ENCODE measurements at regions not wholly inside any gene's neighbourhood (a gene's known extent, or its start where the extent isn't known, plus 50 kb on each side); places are given as distances from the start of the nearest gene placed in this dataset.

DNA sequence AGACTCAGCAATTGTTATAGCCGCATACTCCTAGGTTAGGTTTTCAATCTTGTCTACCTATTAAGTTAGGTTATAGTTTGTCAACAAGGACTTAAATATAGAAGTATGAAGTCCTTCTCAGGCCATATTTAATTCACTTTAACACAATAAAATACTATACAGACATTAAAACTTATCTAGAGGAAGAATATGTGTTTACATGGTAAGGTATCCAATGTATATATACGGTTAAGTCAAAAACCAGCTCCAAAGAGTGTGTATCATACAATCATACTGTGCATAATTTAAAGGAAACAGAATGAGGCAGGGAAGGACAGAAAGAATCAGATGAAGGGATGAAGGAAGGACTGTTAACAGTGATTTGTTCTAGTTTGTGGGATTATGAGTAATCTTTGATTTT is 79.5 kb upstream of the LANCL2 start:
- TF ChIP-seq, protein P1, sequence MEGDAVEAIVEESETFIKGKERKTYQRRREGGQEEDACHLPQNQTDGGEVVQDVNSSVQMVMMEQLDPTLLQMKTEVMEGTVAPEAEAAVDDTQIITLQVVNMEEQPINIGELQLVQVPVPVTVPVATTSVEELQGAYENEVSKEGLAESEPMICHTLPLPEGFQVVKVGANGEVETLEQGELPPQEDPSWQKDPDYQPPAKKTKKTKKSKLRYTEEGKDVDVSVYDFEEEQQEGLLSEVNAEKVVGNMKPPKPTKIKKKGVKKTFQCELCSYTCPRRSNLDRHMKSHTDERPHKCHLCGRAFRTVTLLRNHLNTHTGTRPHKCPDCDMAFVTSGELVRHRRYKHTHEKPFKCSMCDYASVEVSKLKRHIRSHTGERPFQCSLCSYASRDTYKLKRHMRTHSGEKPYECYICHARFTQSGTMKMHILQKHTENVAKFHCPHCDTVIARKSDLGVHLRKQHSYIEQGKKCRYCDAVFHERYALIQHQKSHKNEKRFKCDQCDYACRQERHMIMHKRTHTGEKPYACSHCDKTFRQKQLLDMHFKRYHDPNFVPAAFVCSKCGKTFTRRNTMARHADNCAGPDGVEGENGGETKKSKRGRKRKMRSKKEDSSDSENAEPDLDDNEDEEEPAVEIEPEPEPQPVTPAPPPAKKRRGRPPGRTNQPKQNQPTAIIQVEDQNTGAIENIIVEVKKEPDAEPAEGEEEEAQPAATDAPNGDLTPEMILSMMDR (IDR thresholded peaks at IDR 0.05), result no peak
- Mint-ChIP-seq H3K27me3 (ENCODE audit: unreplicated experiment) (peaks cover 61% of the 10 kb centered on the region), H3K4me3 (ENCODE audit: unreplicated experiment) (no peak overlapping the region), H3K9me3 (ENCODE audit: unreplicated experiment) (no peaks in the 10 kb centered on the region), H3K36me3 (ENCODE audit: unreplicated experiment) (no peaks in the 10 kb centered on the region), H3K4me1 (ENCODE audit: unreplicated experiment) (no peaks in the 10 kb centered on the region), H3K27ac (ENCODE audit: unreplicated experiment) (no peak overlapping the region)
- DNase-seq (ENCODE audit: extremely low spot score, unreplicated experiment), result no peak

DNA sequence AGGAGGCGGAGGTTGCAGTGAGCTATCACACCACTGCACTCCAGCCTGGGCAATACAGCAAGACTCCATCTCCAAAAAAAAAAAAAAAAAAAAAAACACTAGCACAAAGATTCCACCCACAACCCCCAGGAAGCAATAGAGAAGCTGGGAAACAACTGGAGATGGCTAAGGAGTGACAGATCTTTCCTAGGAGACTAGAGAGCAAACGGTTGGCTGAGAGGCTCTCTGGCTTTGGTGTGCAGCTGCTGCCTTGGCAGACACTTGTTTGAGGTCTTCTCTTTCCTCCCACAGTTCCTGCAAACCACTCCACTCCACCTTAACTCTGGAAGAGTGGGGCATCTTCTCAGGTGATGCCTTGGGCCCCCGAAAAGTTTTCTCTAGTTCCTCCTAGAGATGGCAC is 78.5 kb upstream of the LANCL2 start:
- Mint-ChIP-seq H3K4me3 (ENCODE audit: unreplicated experiment) (no peak overlapping the region), H3K36me3 (ENCODE audit: unreplicated experiment) (no peaks in the 10 kb centered on the region), H3K9me3 (ENCODE audit: unreplicated experiment) (no peaks in the 10 kb centered on the region), H3K27me3 (ENCODE audit: unreplicated experiment) (peaks cover 68% of the 10 kb centered on the region), H3K4me1 (ENCODE audit: unreplicated experiment) (no peaks in the 10 kb centered on the region), H3K27ac (ENCODE audit: unreplicated experiment) (no peak overlapping the region)
- TF ChIP-seq, protein P1 (IDR thresholded peaks at IDR 0.05), result no peak
- DNase-seq (ENCODE audit: extremely low spot score, unreplicated experiment), result no peak

DNA sequence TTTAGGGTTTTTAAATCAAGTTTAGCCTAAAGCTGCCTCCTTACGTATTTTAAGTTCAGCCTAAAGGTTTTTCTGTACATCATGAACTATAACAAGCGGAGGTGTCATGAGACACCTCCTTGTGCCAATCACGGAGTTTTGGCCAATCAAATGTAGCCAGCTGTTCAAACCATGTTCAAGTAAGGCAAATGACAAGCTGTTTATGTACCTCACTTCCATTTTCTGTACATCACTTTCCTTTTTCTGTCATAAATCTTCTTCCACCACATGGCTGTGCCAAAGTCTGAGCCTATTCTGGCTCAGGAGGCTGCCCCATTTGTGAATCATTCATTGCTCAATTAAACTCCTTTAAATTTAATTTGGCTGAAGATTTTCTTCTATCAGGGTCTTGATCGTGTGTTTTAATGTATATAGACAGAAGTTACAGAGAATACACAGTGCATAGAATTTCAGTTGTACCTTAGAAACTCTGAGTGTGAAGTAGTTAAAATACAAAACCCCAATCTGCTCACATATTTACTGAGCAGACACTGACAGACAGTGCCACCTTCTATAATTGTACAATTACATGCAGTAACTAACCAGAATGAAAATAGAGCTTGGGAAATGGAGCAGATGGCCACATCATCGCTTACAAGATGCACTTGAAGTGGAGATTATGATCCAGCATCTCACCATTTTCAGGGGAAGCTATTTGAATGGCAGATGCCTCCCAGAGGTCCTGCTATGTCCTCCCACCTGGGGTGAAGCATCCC is 76.9 kb upstream of the LANCL2 start:
- TF ChIP-seq, protein P1 (IDR thresholded peaks at IDR 0.05), result no peak
- Mint-ChIP-seq H3K27ac (ENCODE audit: unreplicated experiment) (no peak overlapping the region), H3K9me3 (ENCODE audit: unreplicated experiment) (no peaks in the 10 kb centered on the region), H3K4me3 (ENCODE audit: unreplicated experiment) (no peak overlapping the region), H3K27me3 (ENCODE audit: unreplicated experiment) (peaks cover 84% of the 10 kb centered on the region), H3K36me3 (ENCODE audit: unreplicated experiment) (no peaks in the 10 kb centered on the region), H3K4me1 (ENCODE audit: unreplicated experiment) (no peaks in the 10 kb centered on the region)
- no peak for DNase-seq (ENCODE audit: extremely low spot score, unreplicated experiment)

DNA sequence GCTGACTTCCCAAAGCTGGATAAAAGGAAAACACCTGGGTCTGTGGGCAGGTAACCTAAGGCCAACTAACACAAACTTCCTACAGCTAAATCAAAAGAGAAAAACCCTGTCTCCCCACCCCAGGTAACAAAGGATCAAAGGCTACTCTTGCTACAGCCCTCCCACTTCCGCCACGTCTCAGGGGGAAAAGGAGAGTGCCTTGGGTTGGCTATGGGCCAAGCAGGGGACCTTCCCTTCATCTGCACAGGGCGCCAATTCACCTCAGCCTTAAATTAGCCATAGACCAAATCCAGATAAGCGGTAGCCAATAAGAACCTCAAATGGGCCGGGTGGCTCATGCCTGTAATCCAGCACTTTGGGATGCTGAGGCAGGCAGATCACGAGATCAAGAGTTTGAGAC is 69.1 kb upstream of the LANCL2 start:
- Mint-ChIP-seq H3K4me1 (ENCODE audit: unreplicated experiment) (no peaks in the 10 kb centered on the region), H3K27ac (ENCODE audit: unreplicated experiment) (no peak overlapping the region), H3K36me3 (ENCODE audit: unreplicated experiment) (no peaks in the 10 kb centered on the region), H3K4me3 (ENCODE audit: unreplicated experiment) (no peak overlapping the region), H3K27me3 (ENCODE audit: unreplicated experiment) (peaks cover 64% of the 10 kb centered on the region), H3K9me3 (ENCODE audit: unreplicated experiment) (no peaks in the 10 kb centered on the region)
- TF ChIP-seq, protein P1 (IDR thresholded peaks at IDR 0.05), result no peak
- no peak for DNase-seq (ENCODE audit: extremely low spot score, unreplicated experiment)

DNA sequence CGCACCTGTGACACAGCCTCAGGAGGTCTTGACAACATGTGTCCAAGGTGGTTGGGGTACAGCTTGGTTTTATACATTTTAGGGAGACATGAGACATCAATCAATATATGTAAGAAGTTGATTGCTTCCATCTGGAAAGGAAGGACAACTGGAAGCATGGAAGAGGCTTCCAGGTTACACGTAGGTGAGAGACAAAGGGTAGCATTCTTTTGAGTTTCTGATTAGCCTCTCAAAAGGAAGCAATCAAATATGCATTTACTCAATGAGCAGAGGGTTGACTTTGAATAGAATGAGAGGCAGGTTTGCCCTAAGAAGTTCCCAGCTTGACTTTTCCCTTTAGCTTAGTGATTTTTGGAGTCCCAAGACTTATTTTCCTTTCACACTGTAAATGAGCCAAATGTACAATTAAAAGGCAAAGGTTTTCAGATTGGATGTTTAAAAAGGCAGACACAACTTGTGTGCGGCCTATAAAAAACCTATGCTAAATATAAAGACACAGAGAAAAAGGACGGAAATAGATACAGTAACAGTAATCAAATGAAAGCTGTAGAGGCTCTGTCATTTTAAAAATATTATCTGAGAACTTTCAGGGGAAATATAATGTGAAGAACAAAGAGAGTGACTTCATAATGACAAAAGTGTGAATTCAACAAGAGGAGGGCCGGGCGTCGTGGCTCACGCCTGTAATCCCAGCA is 65.7 kb upstream of the LANCL2 start:
- Mint-ChIP-seq H3K4me1 (ENCODE audit: unreplicated experiment) (no peaks in the 10 kb centered on the region), H3K27ac (ENCODE audit: unreplicated experiment) (no peak overlapping the region), H3K27me3 (ENCODE audit: unreplicated experiment) (peaks cover 58% of the 10 kb centered on the region), H3K4me3 (ENCODE audit: unreplicated experiment) (no peak overlapping the region), H3K36me3 (ENCODE audit: unreplicated experiment) (no peaks in the 10 kb centered on the region), H3K9me3 (ENCODE audit: unreplicated experiment) (no peaks in the 10 kb centered on the region)
- DNase-seq (ENCODE audit: extremely low spot score, unreplicated experiment), result no peak
- TF ChIP-seq, protein P1 (IDR thresholded peaks at IDR 0.05), result no peak
